ENCODE measurements at regions not wholly inside any gene's neighbourhood (a gene's known extent, or its start where the extent isn't known, plus 50 kb on each side); places are given as distances from the start of the nearest gene placed in this dataset.

GRCh38 chr21:26637201-26637745, 64.2 kb upstream of the CYYR1 start:
- no peak for TF ChIP-seq CTCF (IDR thresholded peaks at IDR 0.05)
- Histone ChIP-seq H3K4me3 (no peak overlapping the region), H3K27ac (no peak overlapping the region)
- DNase-seq (ENCODE audit: low spot score): no peak

GRCh38 chr21:26635681-26636080, 62.6 kb upstream of the CYYR1 start:
- TF ChIP-seq CTCF (IDR thresholded peaks at IDR 0.05): no peak
- Histone ChIP-seq H3K4me3 (no peak overlapping the region), H3K27ac (no peak overlapping the region)
- DNase-seq (ENCODE audit: low spot score): no peak

GRCh38 chr21:26632691-26633090, 59.6 kb upstream of the CYYR1 start:
- no peak for DNase-seq (ENCODE audit: low spot score)
- no peak overlapping the region for H3K27ac ChIP-seq
- TF ChIP-seq CTCF (IDR thresholded peaks at IDR 0.05): no peak
- H3K4me3 ChIP-seq: no peak overlapping the region

GRCh38 chr21:26626187-26626586, 53.1 kb upstream of the CYYR1 start:
- H3K4me3 ChIP-seq: no peak overlapping the region
- no peak for TF ChIP-seq CTCF (IDR thresholded peaks at IDR 0.05)
- H3K27ac ChIP-seq: no peak overlapping the region
- no peak for DNase-seq (ENCODE audit: low spot score)

GRCh38 chr21:26624983-26625519, 52.0 kb upstream of the CYYR1 start:
- no peak overlapping the region for H3K4me3 ChIP-seq
- no peak for TF ChIP-seq CTCF (IDR thresholded peaks at IDR 0.05)
- DNase-seq (ENCODE audit: low spot score): no peak
- H3K27ac ChIP-seq: no peak overlapping the region
